ENCODE measurements at regions not wholly inside any gene's neighbourhood (a gene's known extent, or its start where the extent isn't known, plus 50 kb on each side); places are given as distances from the start of the nearest gene placed in this dataset.

DNA sequence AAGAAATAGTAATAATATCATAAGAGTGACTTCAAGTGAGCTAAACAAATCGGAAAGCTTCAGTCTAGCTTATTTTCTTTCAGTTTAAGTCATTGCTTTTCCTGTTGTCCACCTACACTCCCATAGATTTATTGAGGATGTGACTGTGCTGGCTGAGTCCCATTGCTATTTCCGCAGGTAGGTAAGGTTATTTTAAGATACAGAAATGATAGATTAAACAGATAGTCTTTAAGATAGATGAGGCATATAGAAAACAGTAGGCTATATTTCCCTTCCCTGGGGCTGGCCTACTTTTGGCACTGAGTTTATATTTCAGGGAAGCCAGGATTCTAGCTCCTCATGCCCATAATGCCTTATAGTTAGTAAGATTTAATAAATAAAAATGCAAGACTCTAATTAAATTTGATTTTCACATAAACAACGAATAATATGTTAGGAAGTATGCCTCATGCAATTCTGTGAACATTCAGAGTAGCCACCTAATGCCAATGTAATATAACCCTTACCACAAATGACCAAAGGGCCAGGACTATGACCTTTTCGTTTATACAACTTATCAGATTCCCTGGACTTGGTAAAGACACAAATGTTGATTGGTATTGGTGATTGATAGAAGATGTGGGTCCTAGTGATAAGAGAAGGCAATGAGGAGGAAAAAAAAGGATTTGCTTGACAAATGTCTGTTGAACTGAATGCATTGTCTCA lies 1079.3 kb downstream of the EPHA7 start:
- Histone ChIP-seq H3K4me3 (ENCODE audit: low read length) (no peak overlapping the region), H4K20me1 (ENCODE audit: low read length) (no peaks in the 10 kb centered on the region), H3K9ac (ENCODE audit: low read length) (no peak overlapping the region), H3K27ac (ENCODE audit: low read length) (no peak overlapping the region), H3F3A (ENCODE audit: low read length, unreplicated experiment) (no peaks in the 10 kb centered on the region), H3K4me2 (ENCODE audit: low read length) (0 out of 2 replicates have a peak overlapping the region, but pooled peaks have one; percentile 13), H3K36me3 (ENCODE audit: low read depth, low read length) (no peaks in the 10 kb centered on the region), H3K9me2 (replicated peaks; ENCODE audit: low read length) (no peaks in the 10 kb centered on the region), H3K4me1 (ENCODE audit: insufficient read depth, low read length) (peaks cover 22% of the 10 kb centered on the region; the same call in 1 of the 2 replicates), H3K9me3 (ENCODE audit: low read length) (no peaks in the 10 kb centered on the region), H3K27me3 (ENCODE audit: low read length) (no peaks in the 10 kb centered on the region), H2AFZ (ENCODE audit: low read length) (no peak overlapping the region), H3K79me2 (ENCODE audit: low read length) (no peaks in the 10 kb centered on the region)
- peak; percentile 84 for ATAC-seq
- intact Hi-C loops (cut with micrococcal nuclease), result loop anchor here (5.0 kb wide), 1 partner anchor 87 kb away; no protein-coding TSS in a partner anchor
- ChIA-PET POLR2A (ENCODE audit: unreplicated experiment) (no interaction called here), CTCF (no interaction called here)
- no TSS peak for BruUV-seq (replicated peaks)
- TF ChIP-seq, protein P1, sequence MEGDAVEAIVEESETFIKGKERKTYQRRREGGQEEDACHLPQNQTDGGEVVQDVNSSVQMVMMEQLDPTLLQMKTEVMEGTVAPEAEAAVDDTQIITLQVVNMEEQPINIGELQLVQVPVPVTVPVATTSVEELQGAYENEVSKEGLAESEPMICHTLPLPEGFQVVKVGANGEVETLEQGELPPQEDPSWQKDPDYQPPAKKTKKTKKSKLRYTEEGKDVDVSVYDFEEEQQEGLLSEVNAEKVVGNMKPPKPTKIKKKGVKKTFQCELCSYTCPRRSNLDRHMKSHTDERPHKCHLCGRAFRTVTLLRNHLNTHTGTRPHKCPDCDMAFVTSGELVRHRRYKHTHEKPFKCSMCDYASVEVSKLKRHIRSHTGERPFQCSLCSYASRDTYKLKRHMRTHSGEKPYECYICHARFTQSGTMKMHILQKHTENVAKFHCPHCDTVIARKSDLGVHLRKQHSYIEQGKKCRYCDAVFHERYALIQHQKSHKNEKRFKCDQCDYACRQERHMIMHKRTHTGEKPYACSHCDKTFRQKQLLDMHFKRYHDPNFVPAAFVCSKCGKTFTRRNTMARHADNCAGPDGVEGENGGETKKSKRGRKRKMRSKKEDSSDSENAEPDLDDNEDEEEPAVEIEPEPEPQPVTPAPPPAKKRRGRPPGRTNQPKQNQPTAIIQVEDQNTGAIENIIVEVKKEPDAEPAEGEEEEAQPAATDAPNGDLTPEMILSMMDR (conservative IDR thresholded peaks at IDR 0.05; ENCODE audit: low read depth, low read length), result no peak
- TF ChIP-seq EZH2phosphoT487 (IDR thresholded peaks at IDR 0.05; ENCODE audit: borderline replicate concordance, low read length) (no peak), EZH2 (IDR thresholded peaks at IDR 0.05; ENCODE audit: low read length, unreplicated experiment) (no peak)
- peak; percentile 51 for DNase-seq

- H3F3A ChIP-seq (ENCODE audit: low read length, unreplicated experiment), result no peaks in the 10 kb centered on the region
- no peak overlapping the region for H3K4me3 ChIP-seq (ENCODE audit: low read length)
- H3K27me3 ChIP-seq (ENCODE audit: low read length), result no peaks in the 10 kb centered on the region
- no peak overlapping the region for H3K4me2 ChIP-seq (ENCODE audit: low read length)
- intact Hi-C loops (cut with micrococcal nuclease), result no loop called here
- no peak overlapping the region for H3K9ac ChIP-seq (ENCODE audit: low read length)
- H3K4me1 ChIP-seq (ENCODE audit: insufficient read depth, low read length), result peaks cover 22% of the 10 kb centered on the region; the same call in 1 of the 2 replicates
- no peak overlapping the region for H2AFZ ChIP-seq (ENCODE audit: low read length)
- ATAC-seq, result peak; percentile 51
- H3K79me2 ChIP-seq (ENCODE audit: low read length), result no peaks in the 10 kb centered on the region
- ChIA-PET CTCF (no interaction called here), POLR2A (ENCODE audit: unreplicated experiment) (no interaction called here)
- no peaks in the 10 kb centered on the region for H3K36me3 ChIP-seq (ENCODE audit: low read depth, low read length)
- H4K20me1 ChIP-seq (ENCODE audit: low read length), result no peaks in the 10 kb centered on the region
- no peaks in the 10 kb centered on the region for H3K9me3 ChIP-seq (ENCODE audit: low read length)
- H3K27ac ChIP-seq (ENCODE audit: low read length), result no peak overlapping the region
- no peaks in the 10 kb centered on the region for H3K9me2 ChIP-seq (replicated peaks; ENCODE audit: low read length)
- DNase-seq, result no peak
- no peak for TF ChIP-seq EZH2 (IDR thresholded peaks at IDR 0.05; ENCODE audit: low read length, unreplicated experiment)
- no peak for TF ChIP-seq EZH2phosphoT487 (IDR thresholded peaks at IDR 0.05; ENCODE audit: borderline replicate concordance, low read length)
- TF ChIP-seq, protein P1 (conservative IDR thresholded peaks at IDR 0.05; ENCODE audit: low read depth, low read length), result no peak
- BruUV-seq (replicated peaks), result no TSS peak
Observed at GRCh38 chr6:92337571-92337970, 1081.8 kb downstream of the EPHA7 start.

DNA sequence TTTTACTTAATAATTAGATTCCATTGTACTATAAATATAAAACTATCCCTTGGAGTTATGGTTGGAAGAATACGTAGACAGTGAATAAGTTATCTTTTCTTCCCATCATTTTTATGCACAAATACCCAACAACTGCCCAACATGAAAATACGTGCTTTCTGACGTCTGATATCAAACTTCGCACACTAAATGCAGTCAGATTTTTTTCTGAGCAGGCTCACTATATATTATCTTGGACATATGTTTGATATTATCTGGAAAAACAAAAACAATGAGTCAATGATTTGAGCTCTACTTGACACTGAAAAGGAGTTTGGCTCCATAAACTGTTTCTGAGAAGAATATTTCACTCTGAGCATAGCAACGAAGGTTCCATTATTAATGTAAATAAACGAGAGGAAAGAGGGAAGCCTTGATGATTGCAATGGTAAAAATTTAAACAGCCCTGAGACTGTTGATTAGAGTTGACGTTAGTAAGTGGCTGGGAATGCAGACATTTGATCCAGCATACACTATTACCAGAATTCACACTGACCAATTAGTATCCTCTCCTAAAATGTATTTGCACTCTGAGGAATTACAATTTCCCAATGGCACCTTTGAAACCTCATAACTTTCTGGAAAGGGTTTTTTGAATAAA lies 1090.0 kb downstream of the EPHA7 start:
- BruUV-seq (replicated peaks), result no TSS peak
- H3K9ac ChIP-seq (ENCODE audit: low read length), result no peak overlapping the region
- H3F3A ChIP-seq (ENCODE audit: low read length, unreplicated experiment), result no peaks in the 10 kb centered on the region
- H3K4me2 ChIP-seq (ENCODE audit: low read length), result no peak overlapping the region
- H3K4me1 ChIP-seq (ENCODE audit: insufficient read depth, low read length), result no peaks in the 10 kb centered on the region
- no peaks in the 10 kb centered on the region for H3K27me3 ChIP-seq (ENCODE audit: low read length)
- H3K36me3 ChIP-seq (ENCODE audit: low read depth, low read length), result no peaks in the 10 kb centered on the region
- DNase-seq (no peak), ATAC-seq (no peak)
- intact Hi-C loops (cut with micrococcal nuclease), result no loop called here
- H2AFZ ChIP-seq (ENCODE audit: low read length), result no peak overlapping the region
- no peaks in the 10 kb centered on the region for H3K9me2 ChIP-seq (replicated peaks; ENCODE audit: low read length)
- CTCF ChIA-PET, result no interaction called here
- TF ChIP-seq EZH2 (IDR thresholded peaks at IDR 0.05; ENCODE audit: low read length, unreplicated experiment) (no peak), EZH2phosphoT487 (IDR thresholded peaks at IDR 0.05; ENCODE audit: borderline replicate concordance, low read length) (no peak)
- TF ChIP-seq, protein P1 (conservative IDR thresholded peaks at IDR 0.05; ENCODE audit: low read depth, low read length), result no peak
- POLR2A ChIA-PET (ENCODE audit: unreplicated experiment), result no interaction called here
- no peak overlapping the region for H3K27ac ChIP-seq (ENCODE audit: low read length)
- no peak overlapping the region for H3K4me3 ChIP-seq (ENCODE audit: low read length)
- H3K79me2 ChIP-seq (ENCODE audit: low read length), result no peaks in the 10 kb centered on the region
- H4K20me1 ChIP-seq (ENCODE audit: low read length), result no peaks in the 10 kb centered on the region
- H3K9me3 ChIP-seq (ENCODE audit: low read length), result no peaks in the 10 kb centered on the region

All from PC-3 (cell line).